GM12873 (cell line): ENCODE measurements at regions not wholly inside any gene's neighbourhood (a gene's known extent, or its start where the extent isn't known, plus 50 kb on each side); places are given as distances from the start of the nearest gene placed in this dataset.

ENCODE experiments used
- CTCF ChIP-seq: IDR thresholded peaks from 2 replicates; pipeline ENCODE4 v1.5.1; 2012; ENCODE audit warnings: low read depth, mild to moderate bottlenecking, moderate library complexity, low read length, control low read depth; ENCODE audit not compliant: insufficient read depth; ENCODE audit errors: missing control alignments

DNA sequence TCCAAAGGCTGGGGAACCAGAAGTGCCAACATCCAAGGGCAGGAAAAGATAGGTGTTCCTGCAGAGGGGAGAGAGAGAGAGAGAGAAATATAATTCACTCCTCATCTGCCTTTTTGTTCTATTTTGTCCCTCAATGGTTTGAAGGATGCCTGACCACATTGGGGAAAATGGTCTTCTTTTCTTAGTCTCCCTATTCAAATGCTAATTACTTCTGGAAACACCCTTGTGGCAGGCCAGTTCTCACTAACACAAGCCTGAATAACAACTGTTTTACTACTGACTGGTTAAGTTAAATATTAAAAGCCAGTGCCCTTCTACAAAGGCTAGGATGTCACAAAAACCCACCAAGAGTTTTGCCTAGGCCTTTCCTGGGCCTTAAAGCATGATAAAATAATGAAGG is 425.4 kb upstream of the HTR1E start:
- TF ChIP-seq CTCF, result no peak

DNA sequence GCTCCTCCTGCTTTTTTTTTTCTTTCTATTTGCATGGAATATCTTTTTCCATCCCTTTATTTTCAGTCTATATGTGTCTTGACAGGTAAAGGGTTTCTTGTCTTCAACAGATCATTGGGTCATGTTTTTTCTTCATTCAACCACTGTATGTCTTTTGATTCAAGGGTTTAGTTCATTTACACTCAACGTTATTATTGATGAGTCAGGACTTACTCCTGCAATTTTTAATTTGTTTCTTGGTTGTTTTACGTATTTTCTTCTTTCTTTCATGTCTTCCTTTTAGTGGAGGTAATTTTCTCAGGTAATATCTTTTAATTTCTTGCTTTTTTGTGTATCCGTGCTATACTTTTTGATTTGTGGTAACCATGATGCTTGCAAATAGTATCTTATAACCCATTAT is 429.1 kb upstream of the HTR1E start:
- no peak for TF ChIP-seq CTCF

- no peak for TF ChIP-seq CTCF
Measured at GRCh38 chr6:86502497-86502896, 434.8 kb upstream of the HTR1E start.

DNA sequence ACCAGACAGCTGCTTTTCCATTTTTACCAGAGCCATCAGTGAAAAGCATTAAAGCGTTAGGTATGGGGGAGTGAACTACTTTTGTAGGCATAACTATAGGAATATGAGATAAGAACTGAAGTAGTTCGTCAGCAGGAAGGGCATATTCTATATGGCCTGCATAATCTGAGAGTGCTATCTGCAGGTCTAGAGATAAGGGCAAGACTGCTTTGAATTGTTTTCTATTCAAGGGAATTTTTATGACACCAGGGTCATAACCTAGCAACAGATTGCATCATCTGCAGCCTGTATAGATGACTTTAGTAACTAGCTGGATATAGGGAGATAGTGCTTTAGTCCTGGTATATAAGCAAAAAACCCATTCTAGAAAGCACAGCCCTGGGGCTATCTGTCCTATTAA is 437.3 kb upstream of the HTR1E start:
- TF ChIP-seq CTCF, result no peak

DNA sequence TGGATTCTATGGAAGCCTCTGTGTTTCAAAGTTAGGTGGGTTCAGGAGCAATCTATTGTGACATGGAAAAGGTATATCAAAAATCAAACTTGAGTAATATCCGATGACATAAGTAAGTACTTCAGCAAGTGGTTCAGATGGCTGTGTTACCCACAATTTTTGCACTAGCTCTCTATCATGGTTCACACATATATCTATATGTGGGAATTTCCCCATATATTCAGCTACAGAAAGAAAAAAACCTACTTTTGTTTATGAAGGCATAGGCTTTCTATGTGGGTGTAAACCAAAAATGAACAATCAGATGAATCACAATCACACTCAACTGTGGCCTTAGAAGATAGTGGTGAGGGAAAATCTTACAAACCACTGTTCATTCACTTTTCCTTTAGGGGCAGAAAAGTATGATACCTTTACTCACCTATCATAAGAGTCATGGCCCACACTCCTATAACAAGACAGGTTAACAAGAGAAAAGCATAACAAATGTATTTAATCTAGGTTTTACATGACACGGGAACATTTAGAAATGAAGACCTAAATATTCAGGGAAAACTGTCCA is 449.6 kb upstream of the HTR1E start:
- no peak for TF ChIP-seq CTCF

DNA sequence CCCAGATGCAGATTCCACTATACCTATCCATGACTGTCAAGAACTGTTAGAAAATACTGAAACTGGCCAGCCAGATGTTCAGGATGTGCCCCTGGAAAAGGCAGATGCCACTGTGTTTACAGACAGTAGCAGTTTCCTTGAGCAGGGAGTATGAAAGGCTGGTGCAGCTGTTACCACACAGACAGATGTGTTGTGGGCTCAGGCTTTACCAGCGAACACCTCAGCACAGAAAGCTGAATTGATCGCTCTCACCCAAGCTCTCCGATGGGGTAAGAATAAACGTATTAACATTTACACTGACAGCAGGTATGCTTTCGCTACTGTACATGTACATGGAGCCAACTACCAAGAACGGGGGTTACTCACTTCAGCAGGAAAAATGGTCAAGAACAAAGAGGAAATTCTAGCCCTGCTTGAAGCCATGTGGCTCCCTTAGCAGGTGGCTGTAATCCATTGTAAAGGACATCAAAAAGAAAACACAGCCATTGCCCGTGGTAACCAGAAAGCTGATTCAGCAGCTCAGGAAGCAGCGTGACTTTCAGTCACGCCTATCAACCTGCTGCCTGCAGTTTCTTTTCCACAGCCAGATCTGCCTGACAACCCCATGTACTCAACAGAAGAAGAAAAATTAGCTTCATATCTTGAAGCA is 459.7 kb upstream of the HTR1E start:
- no peak for TF ChIP-seq CTCF

- TF ChIP-seq CTCF, result no peak
Measured at GRCh38 chr6:86476311-86476710, 461.0 kb upstream of the HTR1E start.

DNA sequence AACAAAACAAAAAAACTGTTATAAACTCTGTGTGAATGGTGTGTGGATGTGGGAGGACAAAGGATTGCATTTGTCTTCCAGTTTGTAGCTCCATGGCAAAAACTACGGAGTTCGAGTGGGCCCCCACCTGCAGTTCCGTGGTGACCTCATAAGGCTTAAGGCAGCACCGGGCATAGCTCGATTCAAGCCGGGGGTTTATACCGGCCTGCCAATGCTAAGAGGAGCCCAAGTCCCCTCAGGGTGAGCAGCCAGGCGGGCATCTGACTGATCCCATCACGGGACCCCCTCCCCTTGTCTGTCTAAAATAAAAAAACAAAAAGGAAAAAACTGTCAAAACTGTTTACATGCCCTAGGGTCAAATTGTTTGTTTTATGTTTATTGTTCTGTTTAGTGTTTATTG is 463.2 kb upstream of the HTR1E start:
- no peak for TF ChIP-seq CTCF
